ENCODE measurements at regions not wholly inside any gene's neighbourhood (a gene's known extent, or its start where the extent isn't known, plus 50 kb on each side); places are given as distances from the start of the nearest gene placed in this dataset.

GRCh38 chr2:42864641-42865280 lies 72.4 kb upstream of the HAAO start:
- TF ChIP-seq, protein P1, sequence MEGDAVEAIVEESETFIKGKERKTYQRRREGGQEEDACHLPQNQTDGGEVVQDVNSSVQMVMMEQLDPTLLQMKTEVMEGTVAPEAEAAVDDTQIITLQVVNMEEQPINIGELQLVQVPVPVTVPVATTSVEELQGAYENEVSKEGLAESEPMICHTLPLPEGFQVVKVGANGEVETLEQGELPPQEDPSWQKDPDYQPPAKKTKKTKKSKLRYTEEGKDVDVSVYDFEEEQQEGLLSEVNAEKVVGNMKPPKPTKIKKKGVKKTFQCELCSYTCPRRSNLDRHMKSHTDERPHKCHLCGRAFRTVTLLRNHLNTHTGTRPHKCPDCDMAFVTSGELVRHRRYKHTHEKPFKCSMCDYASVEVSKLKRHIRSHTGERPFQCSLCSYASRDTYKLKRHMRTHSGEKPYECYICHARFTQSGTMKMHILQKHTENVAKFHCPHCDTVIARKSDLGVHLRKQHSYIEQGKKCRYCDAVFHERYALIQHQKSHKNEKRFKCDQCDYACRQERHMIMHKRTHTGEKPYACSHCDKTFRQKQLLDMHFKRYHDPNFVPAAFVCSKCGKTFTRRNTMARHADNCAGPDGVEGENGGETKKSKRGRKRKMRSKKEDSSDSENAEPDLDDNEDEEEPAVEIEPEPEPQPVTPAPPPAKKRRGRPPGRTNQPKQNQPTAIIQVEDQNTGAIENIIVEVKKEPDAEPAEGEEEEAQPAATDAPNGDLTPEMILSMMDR (IDR thresholded peaks at IDR 0.05), result no peak
- no peak for TF ChIP-seq POLR2AphosphoS5 (IDR thresholded peaks at IDR 0.05; ENCODE audit: low read depth, low read length)
- no peak for TF ChIP-seq TCF7L2 (IDR thresholded peaks at IDR 0.05; ENCODE audit: low read depth, low read length)
- TF ChIP-seq SIN3A (IDR thresholded peaks at IDR 0.05; ENCODE audit: borderline replicate concordance, insufficient read depth, low read depth, low read length), result no peak
- TF ChIP-seq REST (IDR thresholded peaks at IDR 0.05; ENCODE audit: insufficient read depth in 1 of 2, low read depth in 2 of 2, low read length in 1 of 2), result no peak

All from Panc1 (cell line).